ENCODE measurements at regions not wholly inside any gene's neighbourhood (a gene's known extent, or its start where the extent isn't known, plus 50 kb on each side); places are given as distances from the start of the nearest gene placed in this dataset.

DNA sequence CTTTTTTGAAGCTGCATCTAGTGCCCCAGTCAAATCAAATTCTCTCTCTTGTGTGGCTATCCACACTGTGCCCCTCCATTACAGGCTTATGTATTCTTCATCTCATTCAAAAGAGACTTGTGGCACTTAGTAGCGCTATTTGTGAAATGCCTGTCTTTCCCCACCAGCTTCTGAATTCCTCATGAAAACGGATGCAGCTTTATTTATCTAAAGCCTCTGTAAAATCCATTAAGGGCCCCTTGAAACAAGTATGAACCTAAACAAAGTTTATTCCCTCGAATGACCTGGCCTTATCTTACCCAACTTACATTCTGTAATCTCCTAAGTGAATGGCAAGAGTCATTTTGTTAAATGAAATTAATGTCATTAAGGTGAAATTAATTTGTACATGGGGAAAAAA, 417.4 kb upstream of the PIK3C3 start:
- Mint-ChIP-seq H3K27me3 (ENCODE audit: low read depth) (no peaks in the 10 kb centered on the region), H3K4me3 (no peak overlapping the region), H3K4me1 (ENCODE audit: low read depth) (no peaks in the 10 kb centered on the region), H3K27ac (no peak overlapping the region), H3K36me3 (ENCODE audit: low read depth) (no peaks in the 10 kb centered on the region), H3K9me3 (ENCODE audit: insufficient read depth) (peaks cover 4% of the 10 kb centered on the region)
- CTCF ChIA-PET: no interaction called here
- POLR2A ChIA-PET: no interaction called here
- DNase-seq (no peak), ATAC-seq (no peak)

GRCh38 chr18:41532344-41533086, 422.5 kb upstream of the PIK3C3 start:
- H3K4me1 Mint-ChIP-seq (ENCODE audit: low read depth): no peaks in the 10 kb centered on the region

GRCh38 chr18:41530970-41531369, 424.1 kb upstream of the PIK3C3 start:
- H3K4me3 Mint-ChIP-seq: no peak overlapping the region
- H3K36me3 Mint-ChIP-seq (ENCODE audit: low read depth): no peaks in the 10 kb centered on the region
- H3K27ac Mint-ChIP-seq: no peak overlapping the region
- ChIA-PET POLR2A (no interaction called here), CTCF (no interaction called here)
- H3K27me3 Mint-ChIP-seq (ENCODE audit: low read depth): no peaks in the 10 kb centered on the region
- ATAC-seq: no peak
- DNase-seq: no peak
- H3K9me3 Mint-ChIP-seq (ENCODE audit: insufficient read depth): no peaks in the 10 kb centered on the region
- no peaks in the 10 kb centered on the region for H3K4me1 Mint-ChIP-seq (ENCODE audit: low read depth)

More at GRCh38 chr18:41532344-41533086, 422.5 kb upstream of the PIK3C3 start:
- no peak for DNase-seq
- no peak for ATAC-seq
- H3K27me3 Mint-ChIP-seq (ENCODE audit: low read depth): no peaks in the 10 kb centered on the region
- H3K4me3 Mint-ChIP-seq: no peak overlapping the region
- no peaks in the 10 kb centered on the region for H3K36me3 Mint-ChIP-seq (ENCODE audit: low read depth)
- no peak overlapping the region for H3K27ac Mint-ChIP-seq
- POLR2A ChIA-PET: no interaction called here
- CTCF ChIA-PET: no interaction called here
- H3K9me3 Mint-ChIP-seq (ENCODE audit: insufficient read depth): no peaks in the 10 kb centered on the region

DNA sequence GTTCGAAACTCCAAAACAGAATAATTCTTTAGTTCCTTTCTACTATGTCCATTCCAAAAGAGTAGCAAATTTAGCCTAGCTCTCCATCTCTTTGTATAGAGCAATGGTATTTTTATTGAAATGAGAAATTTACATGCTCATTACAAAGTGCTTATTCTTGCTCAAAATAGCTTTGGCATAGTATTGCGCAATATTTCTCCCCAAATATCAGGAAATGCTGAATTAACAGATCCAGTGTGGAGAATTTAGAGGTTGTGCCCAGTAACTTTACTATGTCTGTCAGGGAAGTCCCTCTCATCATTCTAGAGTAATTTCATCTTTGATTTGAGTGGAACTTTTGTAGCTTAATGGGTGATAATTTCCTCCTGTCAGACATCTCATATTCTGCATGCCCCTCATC, 425.9 kb upstream of the PIK3C3 start:
- Mint-ChIP-seq H3K36me3 (ENCODE audit: low read depth) (no peaks in the 10 kb centered on the region), H3K4me3 (no peak overlapping the region), H3K27me3 (ENCODE audit: low read depth) (no peaks in the 10 kb centered on the region), H3K4me1 (ENCODE audit: low read depth) (no peaks in the 10 kb centered on the region), H3K27ac (no peak overlapping the region), H3K9me3 (ENCODE audit: insufficient read depth) (peaks cover 7% of the 10 kb centered on the region)
- no peak for ATAC-seq
- ChIA-PET POLR2A (no interaction called here), CTCF (no interaction called here)
- no peak for DNase-seq

DNA sequence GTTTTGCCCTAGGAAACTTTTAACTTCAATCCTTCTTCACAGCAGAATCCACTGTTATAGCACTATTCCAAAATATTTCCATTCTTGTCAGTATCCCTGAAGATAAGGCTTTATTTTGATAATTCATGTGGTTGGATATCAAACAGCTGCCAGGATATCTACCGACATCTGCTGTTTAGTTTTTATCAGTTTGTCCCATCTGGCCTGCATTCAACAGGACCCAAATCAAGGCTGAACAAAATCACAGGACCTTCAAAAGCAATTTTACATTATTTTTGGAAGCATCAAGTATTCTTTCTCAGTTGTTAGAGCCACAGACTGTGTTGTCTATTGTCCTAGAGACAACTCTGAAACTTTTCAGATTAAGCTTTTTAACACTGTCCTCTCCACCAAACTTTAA, 429.0 kb upstream of the PIK3C3 start:
- CTCF ChIA-PET: no interaction called here
- Mint-ChIP-seq H3K4me1 (ENCODE audit: low read depth) (no peaks in the 10 kb centered on the region), H3K9me3 (ENCODE audit: insufficient read depth) (peaks cover 7% of the 10 kb centered on the region)

DNA sequence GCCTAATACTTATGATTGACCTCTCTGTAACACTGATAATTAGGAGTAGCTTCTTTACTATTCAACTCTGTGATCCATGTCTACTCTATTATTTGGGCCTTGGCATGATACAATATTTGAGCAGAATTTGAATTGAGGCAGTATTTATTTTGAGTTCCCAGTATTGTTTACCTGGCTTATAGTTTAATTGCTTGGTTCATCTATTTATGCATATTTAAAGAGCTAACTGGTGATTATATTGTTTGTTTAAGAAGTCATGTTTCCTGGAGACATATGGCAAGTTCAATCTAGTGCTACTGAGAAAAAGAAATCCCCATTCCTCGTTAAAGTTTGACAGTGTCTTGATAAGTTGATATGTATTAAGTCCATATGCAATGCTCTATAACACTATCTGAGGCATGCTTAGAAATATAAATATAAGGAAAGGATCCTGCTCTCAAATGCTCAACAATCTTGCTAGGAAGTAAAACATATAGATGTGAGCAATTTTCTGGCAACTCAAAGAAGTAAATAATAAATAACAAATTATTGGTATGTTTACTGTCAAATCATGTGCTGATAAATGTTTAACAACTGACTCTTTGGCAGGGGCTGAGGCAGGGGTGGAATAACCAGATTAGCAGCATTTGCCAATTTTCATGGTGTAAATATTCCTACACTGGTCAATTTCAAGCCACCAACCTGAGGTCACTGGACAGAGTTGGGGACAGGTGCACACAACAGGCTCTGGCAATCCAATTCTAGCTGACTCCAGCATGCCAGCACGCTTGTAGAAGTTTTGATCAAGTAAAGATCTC, 430.2 kb upstream of the PIK3C3 start:
- POLR2A ChIA-PET: interaction anchor here (0.6 kb wide), 1 partner anchor 1798 kb away, joined by 3 read pairs; no protein-coding TSS in a partner anchor
- CTCF ChIA-PET: no interaction called here
- peaks cover 7% of the 10 kb centered on the region for H3K9me3 Mint-ChIP-seq (ENCODE audit: insufficient read depth)

More for the DNA sequence above, 429.0 kb upstream of the PIK3C3 start:
- POLR2A ChIA-PET: no interaction called here
- Mint-ChIP-seq H3K27me3 (ENCODE audit: low read depth) (no peaks in the 10 kb centered on the region), H3K36me3 (ENCODE audit: low read depth) (no peaks in the 10 kb centered on the region), H3K4me3 (no peak overlapping the region), H3K27ac (no peak overlapping the region)
- ATAC-seq (no peak), DNase-seq (no peak)

DNA sequence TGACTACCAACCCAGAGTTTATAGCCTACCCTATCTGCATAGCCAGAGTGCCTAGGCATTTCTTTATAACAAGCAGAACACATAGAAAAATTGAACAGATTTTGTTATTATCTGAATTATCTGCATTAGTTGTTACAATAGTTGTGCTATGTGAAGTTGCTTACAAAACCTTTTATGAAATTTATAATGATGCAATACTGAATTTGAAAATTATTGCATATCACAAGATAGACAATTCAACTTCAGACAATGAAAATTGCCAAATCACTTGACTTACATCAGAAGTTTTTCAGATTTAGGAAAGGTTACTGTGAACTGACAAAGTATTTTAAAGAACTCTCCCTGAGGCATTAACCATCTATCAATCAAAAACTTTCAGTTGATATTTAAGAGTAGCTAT, 437.9 kb upstream of the PIK3C3 start:
- CTCF ChIA-PET: no interaction called here
- no peak overlapping the region for H3K4me3 Mint-ChIP-seq

More for the DNA sequence above, 430.2 kb upstream of the PIK3C3 start:
- no peak overlapping the region for H3K4me3 Mint-ChIP-seq
- H3K27me3 Mint-ChIP-seq (ENCODE audit: low read depth): no peaks in the 10 kb centered on the region
- ATAC-seq (no peak), DNase-seq (no peak)
- no peak overlapping the region for H3K27ac Mint-ChIP-seq
- H3K36me3 Mint-ChIP-seq (ENCODE audit: low read depth): no peaks in the 10 kb centered on the region
- H3K4me1 Mint-ChIP-seq (ENCODE audit: low read depth): no peaks in the 10 kb centered on the region

DNA sequence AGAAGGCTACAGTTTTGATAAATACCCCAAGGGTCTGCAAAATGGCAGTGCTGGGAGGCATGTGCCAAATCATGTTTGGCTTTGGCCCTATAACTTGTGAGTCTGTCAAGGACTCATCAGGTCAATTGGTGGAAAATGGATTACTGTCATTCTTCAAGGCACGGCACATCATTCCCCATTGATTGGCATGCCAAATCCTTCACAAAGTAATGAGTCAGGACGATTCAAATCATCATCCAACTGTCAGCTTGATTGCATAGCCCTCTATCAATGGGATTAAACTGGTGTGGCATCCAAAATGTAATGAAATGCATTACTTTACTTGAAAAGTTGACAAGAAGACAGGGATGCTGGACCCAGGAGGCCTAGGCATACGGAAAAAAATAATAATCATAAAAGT, 441.6 kb upstream of the PIK3C3 start:
- peaks cover 4% of the 10 kb centered on the region for H3K9me3 Mint-ChIP-seq (ENCODE audit: insufficient read depth)
- H3K27ac Mint-ChIP-seq: no peak overlapping the region
- no peak for DNase-seq
- H3K27me3 Mint-ChIP-seq (ENCODE audit: low read depth): no peaks in the 10 kb centered on the region
- ChIA-PET POLR2A (no interaction called here), CTCF (no interaction called here)
- H3K4me3 Mint-ChIP-seq: no peak overlapping the region
- no peaks in the 10 kb centered on the region for H3K4me1 Mint-ChIP-seq (ENCODE audit: low read depth)
- no peaks in the 10 kb centered on the region for H3K36me3 Mint-ChIP-seq (ENCODE audit: low read depth)
- ATAC-seq: no peak

More for the DNA sequence above, 437.9 kb upstream of the PIK3C3 start:
- DNase-seq (no peak), ATAC-seq (no peak)
- H3K36me3 Mint-ChIP-seq (ENCODE audit: low read depth): no peaks in the 10 kb centered on the region
- H3K27me3 Mint-ChIP-seq (ENCODE audit: low read depth): no peaks in the 10 kb centered on the region
- no peaks in the 10 kb centered on the region for H3K4me1 Mint-ChIP-seq (ENCODE audit: low read depth)
- peaks cover 4% of the 10 kb centered on the region for H3K9me3 Mint-ChIP-seq (ENCODE audit: insufficient read depth)
- POLR2A ChIA-PET: no interaction called here
- H3K27ac Mint-ChIP-seq: no peak overlapping the region

DNA sequence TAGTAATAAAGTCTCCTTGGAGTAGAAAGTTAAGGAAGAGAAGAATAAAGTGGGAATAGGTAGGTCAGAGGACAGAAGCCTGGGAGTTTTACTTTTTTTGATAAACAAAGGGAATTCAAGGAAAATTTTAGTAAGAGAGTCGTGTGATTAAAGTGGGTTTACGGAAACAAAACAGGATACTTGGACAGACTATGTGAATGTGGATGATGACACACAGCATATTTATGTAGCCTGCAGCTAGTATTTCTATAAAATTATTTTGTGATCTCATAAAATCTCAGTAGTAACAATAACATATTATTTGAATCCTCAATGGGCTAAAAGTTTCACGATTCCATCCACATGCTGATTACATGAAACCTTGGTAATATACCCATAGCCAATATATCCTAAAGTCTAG, 450.7 kb upstream of the PIK3C3 start:
- H3K36me3 Mint-ChIP-seq (ENCODE audit: low read depth): no peaks in the 10 kb centered on the region
- DNase-seq (no peak), ATAC-seq (no peak)
- no peak overlapping the region for H3K27ac Mint-ChIP-seq
- H3K4me3 Mint-ChIP-seq: no peak overlapping the region
- no peaks in the 10 kb centered on the region for H3K27me3 Mint-ChIP-seq (ENCODE audit: low read depth)
- CTCF ChIA-PET: no interaction called here
- H3K4me1 Mint-ChIP-seq (ENCODE audit: low read depth): no peaks in the 10 kb centered on the region
- POLR2A ChIA-PET: no interaction called here
- H3K9me3 Mint-ChIP-seq (ENCODE audit: insufficient read depth): peaks cover 6% of the 10 kb centered on the region

DNA sequence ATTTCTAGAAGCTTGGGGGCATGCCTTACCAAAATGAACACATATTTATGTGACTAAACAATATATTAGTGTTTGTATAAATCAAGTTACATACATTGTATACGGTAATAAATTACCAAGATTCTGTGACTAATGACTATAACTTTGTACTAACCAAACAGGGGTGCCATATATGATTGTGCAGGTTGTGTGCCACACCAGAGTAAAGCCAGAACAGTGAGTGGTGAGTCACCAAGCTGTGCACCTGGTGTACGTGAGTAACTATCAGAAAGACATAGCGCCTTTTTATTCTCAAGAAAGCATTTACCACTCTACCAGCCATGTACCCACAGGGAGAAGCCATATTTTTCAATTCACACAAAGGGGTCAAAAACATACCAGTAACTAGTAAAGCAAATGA, 453.2 kb upstream of the PIK3C3 start:
- ATAC-seq (no peak), DNase-seq (no peak)
- Mint-ChIP-seq H3K4me3 (no peak overlapping the region), H3K4me1 (ENCODE audit: low read depth) (no peaks in the 10 kb centered on the region), H3K36me3 (ENCODE audit: low read depth) (no peaks in the 10 kb centered on the region), H3K9me3 (ENCODE audit: insufficient read depth) (peaks cover 4% of the 10 kb centered on the region), H3K27ac (no peak overlapping the region), H3K27me3 (ENCODE audit: low read depth) (no peaks in the 10 kb centered on the region)
- POLR2A ChIA-PET: no interaction called here
- CTCF ChIA-PET: no interaction called here

DNA sequence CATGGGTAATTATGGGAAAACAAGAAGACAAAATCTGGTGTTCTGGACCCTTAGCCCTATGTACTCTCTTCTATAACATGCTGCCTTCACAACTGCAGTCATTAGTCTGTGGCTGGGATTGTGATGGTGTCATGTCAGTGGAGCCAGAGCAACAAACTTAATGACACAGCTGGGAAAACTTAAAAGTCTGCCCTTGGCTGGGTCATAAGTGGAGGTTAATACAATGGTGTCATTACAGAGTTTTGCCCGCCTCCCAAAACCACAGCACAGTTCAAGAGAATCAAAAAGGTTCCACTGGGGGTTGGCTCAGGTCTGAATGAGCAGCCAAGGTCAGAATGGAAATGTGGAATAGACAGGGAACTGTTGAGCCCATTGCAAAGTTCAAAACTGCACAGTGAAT, 455.7 kb upstream of the PIK3C3 start:
- no peaks in the 10 kb centered on the region for H3K4me1 Mint-ChIP-seq (ENCODE audit: low read depth)
- ATAC-seq (no peak), DNase-seq (no peak)
- ChIA-PET POLR2A (no interaction called here), CTCF (no interaction called here)
- no peak overlapping the region for H3K4me3 Mint-ChIP-seq
- no peak overlapping the region for H3K27ac Mint-ChIP-seq
- H3K36me3 Mint-ChIP-seq (ENCODE audit: low read depth): no peaks in the 10 kb centered on the region
- no peaks in the 10 kb centered on the region for H3K9me3 Mint-ChIP-seq (ENCODE audit: insufficient read depth)
- no peaks in the 10 kb centered on the region for H3K27me3 Mint-ChIP-seq (ENCODE audit: low read depth)

- no peaks in the 10 kb centered on the region for H3K4me1 Mint-ChIP-seq (ENCODE audit: low read depth)
- ATAC-seq: no peak
- CTCF ChIA-PET: no interaction called here
These were observed 464.2 kb upstream of the PIK3C3 start for GRCh38 chr18:41490861-41491260.

More at GRCh38 chr18:41490861-41491260, 464.2 kb upstream of the PIK3C3 start:
- Mint-ChIP-seq H3K9me3 (ENCODE audit: insufficient read depth) (no peaks in the 10 kb centered on the region), H3K27me3 (ENCODE audit: low read depth) (no peaks in the 10 kb centered on the region), H3K36me3 (ENCODE audit: low read depth) (no peaks in the 10 kb centered on the region), H3K4me3 (no peak overlapping the region), H3K27ac (no peak overlapping the region)
- POLR2A ChIA-PET: no interaction called here
- DNase-seq: no peak
